ENCODE measurements at regions not wholly inside any gene's neighbourhood (a gene's known extent, or its start where the extent isn't known, plus 50 kb on each side); places are given as distances from the start of the nearest gene placed in this dataset.
A peak's percentile ranks its signal among the peaks of the same experiment; 100 is the strongest.

GRCh38 chr2:41829052-41829451 lies 218.8 kb upstream of the PKDCC start:
- DNase-seq (ENCODE audit: low spot score) (no peak), FAIRE-seq (no peak)

- no peak for DNase-seq (ENCODE audit: low spot score)
- no peak for FAIRE-seq
Measured at GRCh38 chr2:41830600-41830999, 217.2 kb upstream of the PKDCC start.

- FAIRE-seq: no peak
- DNase-seq (ENCODE audit: low spot score): no peak
Measured at GRCh38 chr2:41832218-41832617, 215.6 kb upstream of the PKDCC start.

- FAIRE-seq: no peak
Measured at GRCh38 chr2:41835401-41835800, 212.4 kb upstream of the PKDCC start.

GRCh38 chr2:41836948-41837347 lies 210.9 kb upstream of the PKDCC start:
- no peak for FAIRE-seq
- DNase-seq (ENCODE audit: low spot score): peak; percentile 67

More at GRCh38 chr2:41835401-41835800, 212.4 kb upstream of the PKDCC start:
- no peak for DNase-seq (ENCODE audit: low spot score)

- FAIRE-seq: no peak
- DNase-seq (ENCODE audit: low spot score): no peak
Measured at GRCh38 chr2:41837610-41838009, 210.2 kb upstream of the PKDCC start.

GRCh38 chr2:41840702-41841551 lies 206.9 kb upstream of the PKDCC start:
- peak; percentile 99 for DNase-seq (ENCODE audit: low spot score)
- peak; percentile 99 for FAIRE-seq

GRCh38 chr2:41846962-41847361 lies 200.9 kb upstream of the PKDCC start:
- DNase-seq (ENCODE audit: low spot score) (no peak), FAIRE-seq (no peak)

- FAIRE-seq (no peak), DNase-seq (ENCODE audit: low spot score) (no peak)
Measured at GRCh38 chr2:41847744-41848441, 199.9 kb upstream of the PKDCC start.

GRCh38 chr2:41851554-41851953 lies 196.3 kb upstream of the PKDCC start:
- DNase-seq (ENCODE audit: low spot score) (no peak), FAIRE-seq (no peak)

- no peak for FAIRE-seq
Measured at GRCh38 chr2:41853427-41854191, 194.2 kb upstream of the PKDCC start.

GRCh38 chr2:41854227-41854626 lies 193.6 kb upstream of the PKDCC start:
- FAIRE-seq (no peak), DNase-seq (ENCODE audit: low spot score) (no peak)

More at GRCh38 chr2:41853427-41854191, 194.2 kb upstream of the PKDCC start:
- DNase-seq (ENCODE audit: low spot score): peak; percentile 66

- FAIRE-seq (no peak), DNase-seq (ENCODE audit: low spot score) (no peak)
Measured at GRCh38 chr2:41856946-41857345, 190.9 kb upstream of the PKDCC start.

- DNase-seq (ENCODE audit: low spot score) (peak; percentile 53), FAIRE-seq (no peak)
Measured at GRCh38 chr2:41859615-41860514, 188.0 kb upstream of the PKDCC start.

- FAIRE-seq (no peak), DNase-seq (ENCODE audit: low spot score) (no peak)
Measured at GRCh38 chr2:41863062-41863461, 184.8 kb upstream of the PKDCC start.

GRCh38 chr2:41865263-41865662 lies 182.6 kb upstream of the PKDCC start:
- DNase-seq (ENCODE audit: low spot score): no peak
- no peak for FAIRE-seq

- DNase-seq (ENCODE audit: low spot score) (no peak), FAIRE-seq (no peak)
Measured at GRCh38 chr2:41867553-41867952, 180.3 kb upstream of the PKDCC start.

- FAIRE-seq: no peak
- DNase-seq (ENCODE audit: low spot score): peak; percentile 78
Measured at GRCh38 chr2:41869542-41870264, 178.1 kb upstream of the PKDCC start.

- FAIRE-seq: no peak
- DNase-seq (ENCODE audit: low spot score): no peak
Measured at GRCh38 chr2:41870265-41870585, 177.6 kb upstream of the PKDCC start.

- no peak for DNase-seq (ENCODE audit: low spot score)
- no peak for FAIRE-seq
Measured at GRCh38 chr2:41871080-41871479, 176.7 kb upstream of the PKDCC start.
